KOPT-K1 (cell line): ENCODE measurements at regions not wholly inside any gene's neighbourhood (a gene's known extent, or its start where the extent isn't known, plus 50 kb on each side); places are given as distances from the start of the nearest gene placed in this dataset.

Experiments used
- H3K27ac ChIP-seq: fragments of 200-600 bp; sonication (generic); 2 replicates; pipeline ENCODE4 v1.5.1; 2016; ENCODE audit warnings: antibody characterized with exemption, mild to moderate bottlenecking, low read depth, low read length; ENCODE audit not compliant: poor library complexity, severe bottlenecking
- H3K36me3 ChIP-seq: fragments of 200-600 bp; sonication (generic); 2 replicates; pipeline ENCODE4 v1.5.1; 2017; ENCODE audit warnings: antibody characterized with exemption, mild to moderate bottlenecking, low read length, moderate library complexity; ENCODE audit not compliant: insufficient read depth
- H3K9me3 ChIP-seq: fragments of 200-600 bp; sonication (generic); 2 replicates; pipeline ENCODE4 v1.5.1; 2017; ENCODE audit warnings: antibody characterized with exemption, low read length, mild to moderate bottlenecking; ENCODE audit not compliant: insufficient read depth, poor library complexity, severe bottlenecking

DNA sequence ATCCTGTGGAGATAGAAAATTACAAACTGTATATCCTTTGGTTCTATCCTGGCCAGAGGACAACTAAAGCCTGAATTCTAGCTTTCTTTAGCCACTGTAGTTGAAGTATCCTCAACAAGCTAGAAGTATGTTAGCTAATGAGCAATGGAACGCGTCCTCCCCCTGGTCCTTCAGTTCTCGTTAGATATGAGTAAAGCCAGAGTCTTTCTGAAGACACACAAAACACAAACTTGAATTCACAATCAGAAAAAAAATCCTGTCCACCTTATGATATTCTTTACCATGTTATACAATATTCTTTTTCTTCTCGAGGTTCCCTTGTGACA lies 1527.0 kb upstream of the SLC10A2 start:
- Histone ChIP-seq H3K27ac (no peak overlapping the region), H3K9me3 (no peaks in the 10 kb centered on the region), H3K36me3 (no peaks in the 10 kb centered on the region)

DNA sequence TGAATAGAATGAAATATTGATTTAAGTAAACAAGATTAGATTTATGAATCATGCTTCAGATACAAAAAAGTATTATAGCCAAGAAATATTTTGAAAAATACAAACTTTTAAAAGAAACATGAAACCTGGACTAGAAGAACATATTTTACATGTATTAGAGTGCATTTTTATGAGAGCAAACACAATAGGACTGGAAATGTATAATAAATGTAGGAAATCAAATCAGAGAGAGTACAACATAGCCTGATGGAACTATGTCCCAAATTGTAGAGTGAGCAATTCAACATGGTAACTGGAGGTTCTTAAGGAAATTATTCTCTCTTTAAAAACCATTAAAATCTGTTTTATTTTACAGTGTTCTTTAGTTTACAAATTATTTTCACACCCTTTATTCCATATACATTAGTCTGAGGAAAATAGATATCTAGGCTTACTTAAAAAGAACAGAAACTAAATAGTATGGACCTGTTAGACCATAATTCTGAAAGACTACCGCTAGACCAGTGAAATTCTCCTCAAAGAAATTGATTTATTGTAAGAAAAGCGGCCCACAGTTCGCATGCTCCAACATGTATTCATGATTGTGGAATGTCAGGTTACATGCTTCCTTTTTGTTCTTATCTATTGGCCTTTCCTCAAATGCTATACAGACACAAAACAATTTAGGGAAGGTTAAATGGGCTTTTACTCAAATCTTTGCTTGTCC lies 1526.5 kb upstream of the SLC10A2 start:
- Histone ChIP-seq H3K27ac (no peak overlapping the region), H3K36me3 (no peaks in the 10 kb centered on the region), H3K9me3 (no peaks in the 10 kb centered on the region)

DNA sequence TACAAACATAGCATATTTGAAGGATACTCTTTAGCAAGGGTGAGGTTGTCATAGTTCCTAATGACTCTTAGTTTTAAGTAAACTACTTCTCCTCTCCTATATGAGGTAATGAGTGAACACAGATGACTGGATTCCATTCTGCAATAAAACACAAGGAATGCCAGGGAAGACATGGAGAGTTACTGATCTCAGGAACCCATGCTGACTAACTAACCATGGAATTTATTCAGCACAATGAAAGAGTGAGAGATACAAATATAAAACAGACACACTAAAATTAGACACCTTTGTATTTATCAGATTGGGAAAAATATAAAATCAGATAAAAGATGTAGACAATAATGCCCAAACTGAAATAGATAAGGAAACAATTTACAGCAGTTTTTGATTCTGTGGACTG lies 1525.9 kb upstream of the SLC10A2 start:
- no peaks in the 10 kb centered on the region for H3K9me3 ChIP-seq
- H3K36me3 ChIP-seq, result no peaks in the 10 kb centered on the region
- H3K27ac ChIP-seq, result no peak overlapping the region

DNA sequence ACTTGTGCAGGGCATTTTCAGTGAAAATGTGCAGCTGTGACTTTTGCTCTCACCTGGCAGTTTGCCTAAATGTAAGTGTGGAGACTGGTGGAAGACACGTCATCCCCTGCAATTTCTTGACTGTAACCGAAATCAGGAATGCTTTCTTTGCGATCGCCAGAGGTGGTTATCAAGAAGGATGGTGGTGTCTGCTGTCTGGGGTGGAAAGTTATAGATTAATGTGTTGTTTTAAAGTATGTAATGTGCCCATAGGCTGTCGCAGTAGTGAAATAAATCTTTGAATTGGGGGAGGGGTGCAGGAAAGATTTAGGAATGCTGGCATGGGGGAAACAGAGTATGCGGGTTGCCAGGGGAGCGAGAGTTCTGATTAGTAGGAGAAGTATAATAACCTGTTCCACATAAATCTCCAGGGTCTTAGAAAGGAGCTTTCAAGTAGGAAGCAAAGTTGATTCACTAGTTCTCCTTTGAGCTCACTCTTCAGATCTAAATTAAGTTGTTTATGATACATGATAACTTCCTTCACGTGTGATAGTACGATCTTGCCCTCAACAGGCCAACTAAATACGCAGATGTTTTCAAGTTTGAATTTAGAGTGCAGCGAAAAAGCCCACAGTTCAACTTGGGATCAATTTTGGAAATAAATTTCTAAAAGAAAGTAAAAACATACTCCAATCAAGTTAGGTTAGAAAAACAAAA lies 1520.0 kb upstream of the SLC10A2 start:
- Histone ChIP-seq H3K36me3 (no peaks in the 10 kb centered on the region), H3K27ac (no peak overlapping the region), H3K9me3 (no peaks in the 10 kb centered on the region)

- Histone ChIP-seq H3K9me3 (no peaks in the 10 kb centered on the region), H3K36me3 (no peaks in the 10 kb centered on the region), H3K27ac (no peak overlapping the region)
Measured at GRCh38 chr13:104584481-104584880, 1518.3 kb upstream of the SLC10A2 start.

DNA sequence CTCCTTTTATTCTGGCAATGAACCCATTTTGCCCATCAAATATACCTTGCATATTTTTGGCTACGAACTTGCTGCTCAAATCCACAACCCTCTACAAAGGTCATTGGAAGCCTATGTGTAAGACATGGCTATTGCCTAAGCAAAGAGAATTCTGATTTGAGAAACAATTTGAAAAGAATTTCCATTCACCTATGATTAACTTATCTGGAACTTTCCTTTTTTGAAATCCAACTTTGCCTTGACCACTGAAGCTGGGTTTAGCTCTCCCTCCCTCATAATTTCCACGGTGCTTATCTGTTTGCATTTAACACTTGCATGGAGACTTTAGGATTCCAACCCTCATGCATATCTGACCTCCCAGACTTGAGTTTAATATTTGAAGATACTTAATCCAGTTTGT lies 1514.7 kb upstream of the SLC10A2 start:
- H3K27ac ChIP-seq, result no peak overlapping the region
- no peaks in the 10 kb centered on the region for H3K9me3 ChIP-seq
- H3K36me3 ChIP-seq, result no peaks in the 10 kb centered on the region

GRCh38 chr13:104577071-104577815 lies 1511.0 kb upstream of the SLC10A2 start:
- H3K36me3 ChIP-seq, result no peaks in the 10 kb centered on the region
- no peaks in the 10 kb centered on the region for H3K9me3 ChIP-seq
- no peak overlapping the region for H3K27ac ChIP-seq

GRCh38 chr13:104571893-104572229 lies 1505.6 kb upstream of the SLC10A2 start:
- Histone ChIP-seq H3K27ac (no peak overlapping the region), H3K9me3 (no peaks in the 10 kb centered on the region), H3K36me3 (no peaks in the 10 kb centered on the region)

GRCh38 chr13:104571161-104571892 lies 1505.1 kb upstream of the SLC10A2 start:
- Histone ChIP-seq H3K36me3 (no peaks in the 10 kb centered on the region), H3K27ac (no peak overlapping the region), H3K9me3 (no peaks in the 10 kb centered on the region)

DNA sequence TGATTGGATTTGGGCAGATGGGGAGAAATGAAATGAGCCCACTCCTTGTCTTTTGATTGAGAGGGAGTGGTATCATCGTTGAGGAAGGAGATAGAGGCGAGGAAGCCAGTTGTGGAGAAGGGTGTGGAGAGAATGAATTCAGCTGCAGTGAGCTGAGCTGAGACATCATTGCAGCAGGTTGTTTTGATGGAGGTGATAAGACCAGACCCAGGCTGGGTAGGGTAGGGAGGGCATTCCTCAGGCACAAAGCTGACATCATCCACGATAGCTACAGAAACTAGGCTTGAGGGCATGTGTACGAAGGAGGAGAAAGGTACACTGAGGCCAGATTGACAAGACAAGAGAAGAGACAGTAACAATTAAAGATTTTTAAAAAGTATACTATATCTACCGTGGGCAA lies 1500.9 kb upstream of the SLC10A2 start:
- no peak overlapping the region for H3K27ac ChIP-seq
- no peaks in the 10 kb centered on the region for H3K36me3 ChIP-seq
- H3K9me3 ChIP-seq, result no peaks in the 10 kb centered on the region

- no peaks in the 10 kb centered on the region for H3K9me3 ChIP-seq
- H3K36me3 ChIP-seq, result no peaks in the 10 kb centered on the region
- H3K27ac ChIP-seq, result no peak overlapping the region
Measured at GRCh38 chr13:104565888-104566287, 1499.7 kb upstream of the SLC10A2 start.

DNA sequence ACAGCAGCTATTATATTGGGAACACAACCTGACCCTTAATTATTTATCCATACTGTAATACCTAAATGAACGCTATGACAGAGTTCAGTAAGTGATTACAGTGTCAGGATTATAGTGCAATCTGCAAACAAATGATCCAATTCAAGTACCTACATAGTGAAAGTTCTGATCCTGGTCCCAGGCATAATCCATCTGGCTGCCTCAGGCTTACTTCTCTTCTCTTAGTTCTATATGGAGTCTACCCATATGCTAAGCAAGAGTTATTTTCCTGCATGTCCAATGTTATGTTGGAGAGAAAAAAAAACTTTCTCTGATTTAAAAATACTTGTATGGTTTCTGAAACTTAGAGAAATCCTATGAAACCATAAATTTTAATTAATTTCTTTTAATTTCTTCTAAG lies 1487.7 kb upstream of the SLC10A2 start:
- Histone ChIP-seq H3K27ac (no peak overlapping the region), H3K36me3 (no peaks in the 10 kb centered on the region), H3K9me3 (no peaks in the 10 kb centered on the region)

- no peaks in the 10 kb centered on the region for H3K9me3 ChIP-seq
- no peak overlapping the region for H3K27ac ChIP-seq
Measured at GRCh38 chr13:104553186-104553585, 1487.0 kb upstream of the SLC10A2 start.

DNA sequence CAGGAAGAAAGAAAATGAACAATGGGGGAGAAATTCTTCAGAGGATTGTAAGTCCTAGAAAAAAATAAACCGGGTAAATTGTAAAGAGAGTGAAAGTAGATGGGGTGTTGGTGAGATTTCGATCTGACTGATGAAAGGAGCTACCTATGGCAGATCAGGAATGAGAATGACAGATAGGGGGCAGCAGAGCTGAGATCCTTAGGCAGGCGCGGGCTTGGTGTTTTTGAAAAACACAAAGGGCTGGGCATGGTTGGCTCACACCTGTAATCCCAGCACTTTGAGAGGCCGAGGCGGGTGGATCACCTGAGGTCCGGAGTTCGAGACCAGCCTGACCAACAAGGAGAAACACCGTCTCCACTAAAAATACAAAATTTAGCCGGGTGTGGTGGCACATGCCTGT lies 1468.6 kb upstream of the SLC10A2 start:
- Histone ChIP-seq H3K27ac (no peak overlapping the region), H3K36me3 (no peaks in the 10 kb centered on the region), H3K9me3 (no peaks in the 10 kb centered on the region)

More at GRCh38 chr13:104553186-104553585, 1487.0 kb upstream of the SLC10A2 start:
- H3K36me3 ChIP-seq, result no peaks in the 10 kb centered on the region

DNA sequence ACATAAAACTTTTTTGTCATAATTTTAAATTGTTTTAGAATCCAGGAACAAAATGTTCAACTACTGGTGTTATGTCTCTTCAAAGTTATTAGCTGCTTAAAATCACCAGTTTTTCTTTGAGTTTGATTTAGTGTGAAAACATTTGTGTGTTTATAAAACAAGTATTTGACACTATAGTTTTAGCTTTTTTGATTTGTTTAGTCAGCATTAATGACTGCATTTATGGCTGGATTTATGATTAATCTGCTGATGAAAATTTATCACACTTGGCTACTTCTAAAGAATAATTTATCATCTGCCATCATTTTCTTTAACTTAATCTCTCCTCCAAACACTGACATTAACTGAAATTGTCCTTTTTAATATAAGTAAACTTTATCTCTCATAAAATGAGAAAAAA lies 1465.9 kb upstream of the SLC10A2 start:
- H3K27ac ChIP-seq, result no peak overlapping the region
- H3K36me3 ChIP-seq, result no peaks in the 10 kb centered on the region
- H3K9me3 ChIP-seq, result no peaks in the 10 kb centered on the region
